Ascending aorta (tissue), 2 donors: ENCODE measurements at regions not wholly inside any gene's neighbourhood (a gene's known extent, or its start where the extent isn't known, plus 50 kb on each side); places are given as distances from the start of the nearest gene placed in this dataset.

Source experiments
- DNase-seq, 2 donors: peaks; one replicate each; pipeline ENCODE4 v3.0.0-alpha.2; 2019; ENCODE audit warnings: low spot score in 2 of 2
- H3K27ac ChIP-seq, 2 donors: fragments of 200-600 bp; sonication (generic); one replicate each; pipeline ENCODE4 v1.5.1; 2016 to 2017; ENCODE audit warnings: mild to moderate bottlenecking in 1 of 2
- H3K27me3 ChIP-seq: fragments of 200-600 bp; sonication (generic); one replicate; pipeline ENCODE4 v1.5.1; 2017
- H3K36me3 ChIP-seq, 2 donors: fragments of 200-600 bp; sonication (generic); one replicate each; pipeline ENCODE4 v1.5.1; 2016
- H3K4me1 ChIP-seq, 2 donors: fragments of 200-600 bp; sonication (generic); one replicate each; pipeline ENCODE4 v1.5.1; 2016 to 2017; ENCODE audit warnings: mild to moderate bottlenecking in 1 of 2
- H3K4me3 ChIP-seq, 2 donors: fragments of 200-600 bp; sonication (generic); one replicate each; pipeline ENCODE4 v1.5.1; 2016 to 2017; ENCODE audit warnings: mild to moderate bottlenecking in 1 of 2
- H3K9me3 ChIP-seq, 2 donors: fragments of 200-600 bp; sonication (generic); one replicate each; pipeline ENCODE4 v1.5.1; 2016
- intact Hi-C: fragments of 100-400 bp; cut with DNase I; formaldehyde crosslinking; loops from one replicate; pipeline ENCODE4 v1.15.1; 2023
- TF ChIP-seq, protein P1 (sequence below), 3 experiments: fragments of 200-600 bp in 2 of 3; fragments of 450-650 bp in 1 of 3; sonication (generic) in 2 of 3; IDR thresholded peaks; one replicate each; pipeline ENCODE4 v1.5.1; 2016 to 2019; ENCODE audit warnings: antibody characterized with exemption in 3 of 3, mild to moderate bottlenecking in 1 of 3, moderate library complexity in 1 of 3

DNA sequence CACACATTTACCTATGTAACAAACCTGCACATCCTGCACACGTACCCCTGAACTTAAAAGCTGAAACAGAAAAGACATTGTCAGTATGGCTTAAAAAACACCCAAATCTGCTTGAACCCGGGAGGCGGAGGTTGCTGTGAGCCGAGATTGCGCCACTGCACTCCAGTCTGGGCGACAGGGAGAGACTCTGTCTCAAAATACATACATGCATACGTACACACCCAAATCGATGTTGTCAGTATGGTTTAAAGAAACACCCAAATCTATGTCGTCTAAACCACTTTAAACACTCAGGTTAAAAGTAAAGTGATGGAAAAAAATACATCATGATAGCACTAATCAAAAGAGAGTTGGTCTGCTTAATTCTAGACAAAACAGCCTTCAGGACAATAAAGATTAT, 257.5 kb downstream of the RPRM start:
- Histone ChIP-seq H3K27ac (no peak overlapping the region), H3K27me3 (no peaks in the 10 kb centered on the region), H3K36me3 (no peaks in the 10 kb centered on the region), H3K4me3 (no peak overlapping the region), H3K4me1 (no peaks in the 10 kb centered on the region), H3K9me3 (peaks cover 0 to 3% of the 10 kb centered on the region in 2 donors)
- intact Hi-C loops: no loop called here
- TF ChIP-seq, protein P1, sequence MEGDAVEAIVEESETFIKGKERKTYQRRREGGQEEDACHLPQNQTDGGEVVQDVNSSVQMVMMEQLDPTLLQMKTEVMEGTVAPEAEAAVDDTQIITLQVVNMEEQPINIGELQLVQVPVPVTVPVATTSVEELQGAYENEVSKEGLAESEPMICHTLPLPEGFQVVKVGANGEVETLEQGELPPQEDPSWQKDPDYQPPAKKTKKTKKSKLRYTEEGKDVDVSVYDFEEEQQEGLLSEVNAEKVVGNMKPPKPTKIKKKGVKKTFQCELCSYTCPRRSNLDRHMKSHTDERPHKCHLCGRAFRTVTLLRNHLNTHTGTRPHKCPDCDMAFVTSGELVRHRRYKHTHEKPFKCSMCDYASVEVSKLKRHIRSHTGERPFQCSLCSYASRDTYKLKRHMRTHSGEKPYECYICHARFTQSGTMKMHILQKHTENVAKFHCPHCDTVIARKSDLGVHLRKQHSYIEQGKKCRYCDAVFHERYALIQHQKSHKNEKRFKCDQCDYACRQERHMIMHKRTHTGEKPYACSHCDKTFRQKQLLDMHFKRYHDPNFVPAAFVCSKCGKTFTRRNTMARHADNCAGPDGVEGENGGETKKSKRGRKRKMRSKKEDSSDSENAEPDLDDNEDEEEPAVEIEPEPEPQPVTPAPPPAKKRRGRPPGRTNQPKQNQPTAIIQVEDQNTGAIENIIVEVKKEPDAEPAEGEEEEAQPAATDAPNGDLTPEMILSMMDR (IDR thresholded peaks at IDR 0.05): no peak
- no peak for DNase-seq

DNA sequence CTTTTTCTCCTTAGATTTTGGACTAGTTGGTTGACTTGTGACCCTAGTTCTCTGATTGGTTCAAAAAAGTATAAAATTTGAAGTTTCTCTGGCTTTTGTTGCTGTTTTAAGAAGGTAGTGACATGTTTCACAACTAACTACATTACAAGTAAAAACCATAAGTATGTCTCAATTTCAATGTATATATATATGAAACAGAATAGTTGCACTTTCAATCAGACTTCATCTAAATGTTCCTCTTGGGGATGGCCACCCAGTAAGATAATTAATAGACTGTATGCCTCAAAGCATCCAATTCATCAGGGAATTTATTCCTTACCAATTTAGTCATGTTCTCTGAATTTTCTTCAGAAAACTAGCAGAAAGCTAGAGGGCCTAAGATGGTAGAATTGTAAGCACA, 259.7 kb downstream of the RPRM start:
- TF ChIP-seq, protein P1 (IDR thresholded peaks at IDR 0.05): no peak
- H3K27ac ChIP-seq: no peak overlapping the region
- H3K4me3 ChIP-seq: no peak overlapping the region
- intact Hi-C loops: no loop called here
- no peak for DNase-seq
- H3K36me3 ChIP-seq: no peaks in the 10 kb centered on the region
- peaks cover 0 to 3% of the 10 kb centered on the region in 2 donors for H3K9me3 ChIP-seq
- no peaks in the 10 kb centered on the region for H3K27me3 ChIP-seq
- H3K4me1 ChIP-seq: no peaks in the 10 kb centered on the region

DNA sequence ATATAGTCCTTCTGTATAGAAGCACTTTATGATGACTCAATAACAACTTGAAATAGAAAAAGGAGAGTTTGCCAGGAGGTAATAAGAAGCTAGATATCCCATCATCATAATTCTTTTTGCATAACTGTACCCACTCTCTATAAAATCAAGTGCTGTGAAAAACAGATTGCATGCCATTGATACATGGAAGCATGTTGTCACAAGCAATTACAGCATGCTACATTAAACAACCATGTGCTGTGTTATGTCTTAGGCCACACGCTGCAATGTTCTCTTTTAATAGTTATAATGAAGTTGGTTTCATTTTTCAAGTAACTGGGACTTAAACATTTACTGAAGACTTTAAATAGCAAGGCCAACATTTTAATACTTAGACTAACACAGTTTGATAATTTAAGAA, 264.2 kb downstream of the RPRM start:
- Histone ChIP-seq H3K36me3 (no peaks in the 10 kb centered on the region), H3K4me1 (no peaks in the 10 kb centered on the region), H3K27me3 (no peaks in the 10 kb centered on the region), H3K4me3 (no peak overlapping the region), H3K27ac (no peak overlapping the region), H3K9me3 (no peaks in the 10 kb centered on the region)
- intact Hi-C loops: no loop called here
- DNase-seq: no peak
- TF ChIP-seq, protein P1 (IDR thresholded peaks at IDR 0.05): no peak

DNA sequence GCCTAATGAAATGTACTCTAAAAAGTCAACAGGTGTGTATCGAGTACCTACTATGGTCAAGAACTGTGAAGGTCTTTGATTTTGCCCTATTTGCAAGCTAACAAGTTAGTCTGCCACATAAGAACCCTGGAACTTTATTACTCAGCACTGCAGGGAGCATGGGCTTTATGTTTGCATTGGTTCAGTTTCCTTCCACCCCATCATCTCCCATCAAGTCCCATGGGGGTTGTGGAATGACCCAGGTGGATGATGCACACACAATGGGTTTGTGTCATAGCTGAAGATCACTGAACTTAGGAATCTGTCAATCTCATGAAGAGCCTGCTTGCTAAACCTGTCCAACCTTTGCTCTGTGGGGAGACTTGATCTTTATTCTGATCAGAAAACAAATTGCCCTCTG, 265.5 kb downstream of the RPRM start:
- Histone ChIP-seq H3K4me3 (no peak overlapping the region), H3K27me3 (no peaks in the 10 kb centered on the region), H3K36me3 (no peaks in the 10 kb centered on the region), H3K27ac (no peak overlapping the region), H3K4me1 (no peaks in the 10 kb centered on the region), H3K9me3 (no peaks in the 10 kb centered on the region)
- intact Hi-C loops: no loop called here
- TF ChIP-seq, protein P1 (IDR thresholded peaks at IDR 0.05): no peak
- DNase-seq: no peak

DNA sequence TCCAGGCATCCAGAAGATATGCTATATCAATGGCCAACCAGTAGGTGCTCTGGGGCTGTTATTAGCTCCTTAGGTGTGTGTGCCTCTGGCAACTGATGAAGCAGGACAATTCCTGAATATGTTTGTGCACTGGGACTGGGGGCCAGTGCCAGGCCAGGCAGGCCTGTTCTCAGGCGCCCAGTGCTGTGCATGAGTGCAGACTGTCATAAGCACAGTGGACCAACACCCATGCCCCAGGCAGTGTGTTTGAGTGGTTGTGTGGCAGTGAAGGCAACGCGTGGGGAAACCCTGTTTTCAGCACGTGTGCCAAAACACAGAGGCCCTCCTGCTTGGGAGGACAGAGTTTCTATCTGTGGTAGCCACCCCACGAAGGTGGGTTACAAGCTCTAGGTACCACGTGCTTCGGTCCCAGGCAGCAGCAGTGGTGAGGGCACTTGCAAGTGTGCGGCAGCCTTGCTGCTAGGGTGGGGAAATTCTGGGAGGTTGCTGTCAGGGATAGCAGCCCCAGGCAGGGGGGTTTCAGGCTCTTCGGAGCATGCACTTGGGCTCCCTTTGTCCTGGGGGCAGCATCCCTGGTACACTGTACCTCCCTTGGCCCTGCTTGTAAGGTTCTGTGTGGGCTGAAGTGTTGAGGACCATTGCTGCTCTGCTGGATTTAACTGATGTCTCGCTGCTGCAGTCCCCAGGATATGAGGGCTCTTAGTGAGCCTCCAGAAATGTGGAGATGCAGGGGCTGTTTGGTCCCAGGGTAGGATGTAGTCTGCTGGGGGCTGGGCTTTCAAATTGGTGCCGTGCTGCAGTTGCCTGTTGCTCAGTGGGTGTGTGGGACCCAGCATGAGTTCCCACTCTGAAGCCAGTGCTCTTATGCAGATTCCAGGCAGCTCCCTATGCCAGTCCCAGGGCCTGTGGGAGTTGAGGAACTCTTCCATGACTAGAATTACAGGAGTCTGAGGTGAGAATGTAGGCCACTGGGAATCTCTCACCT, 280.9 kb downstream of the RPRM start:
- no peaks in the 10 kb centered on the region for H3K4me1 ChIP-seq
- intact Hi-C loops: no loop called here
- TF ChIP-seq, protein P1 (IDR thresholded peaks at IDR 0.05): no peak
- H3K9me3 ChIP-seq: peaks cover 0 to 8% of the 10 kb centered on the region in 2 donors
- no peaks in the 10 kb centered on the region for H3K27me3 ChIP-seq
- H3K27ac ChIP-seq: no peak overlapping the region
- no peaks in the 10 kb centered on the region for H3K36me3 ChIP-seq
- DNase-seq: no peak
- no peak overlapping the region for H3K4me3 ChIP-seq
